ENCODE measurements at regions not wholly inside any gene's neighbourhood (a gene's known extent, or its start where the extent isn't known, plus 50 kb on each side); places are given as distances from the start of the nearest gene placed in this dataset.

DNA sequence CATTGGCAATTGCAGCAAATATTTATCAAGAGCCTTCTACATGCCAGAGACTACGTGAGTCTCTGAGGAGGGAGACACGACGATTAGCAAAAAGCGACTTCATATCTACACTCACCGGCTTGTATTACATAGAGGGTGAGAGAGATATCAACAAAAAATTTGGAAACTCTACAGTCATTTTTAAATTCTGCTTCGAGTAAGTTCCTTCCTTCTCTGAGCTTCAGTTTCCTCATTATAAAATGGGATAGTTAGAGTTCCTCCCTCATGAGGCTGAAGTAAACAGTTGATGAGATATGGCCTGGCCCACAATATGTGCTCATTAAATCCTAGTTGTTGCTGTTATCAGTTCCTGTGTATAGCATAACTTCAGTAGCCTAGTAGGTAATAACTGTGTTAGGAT is 64.1 kb upstream of the SIRPA start:
- TF ChIP-seq, protein P1, sequence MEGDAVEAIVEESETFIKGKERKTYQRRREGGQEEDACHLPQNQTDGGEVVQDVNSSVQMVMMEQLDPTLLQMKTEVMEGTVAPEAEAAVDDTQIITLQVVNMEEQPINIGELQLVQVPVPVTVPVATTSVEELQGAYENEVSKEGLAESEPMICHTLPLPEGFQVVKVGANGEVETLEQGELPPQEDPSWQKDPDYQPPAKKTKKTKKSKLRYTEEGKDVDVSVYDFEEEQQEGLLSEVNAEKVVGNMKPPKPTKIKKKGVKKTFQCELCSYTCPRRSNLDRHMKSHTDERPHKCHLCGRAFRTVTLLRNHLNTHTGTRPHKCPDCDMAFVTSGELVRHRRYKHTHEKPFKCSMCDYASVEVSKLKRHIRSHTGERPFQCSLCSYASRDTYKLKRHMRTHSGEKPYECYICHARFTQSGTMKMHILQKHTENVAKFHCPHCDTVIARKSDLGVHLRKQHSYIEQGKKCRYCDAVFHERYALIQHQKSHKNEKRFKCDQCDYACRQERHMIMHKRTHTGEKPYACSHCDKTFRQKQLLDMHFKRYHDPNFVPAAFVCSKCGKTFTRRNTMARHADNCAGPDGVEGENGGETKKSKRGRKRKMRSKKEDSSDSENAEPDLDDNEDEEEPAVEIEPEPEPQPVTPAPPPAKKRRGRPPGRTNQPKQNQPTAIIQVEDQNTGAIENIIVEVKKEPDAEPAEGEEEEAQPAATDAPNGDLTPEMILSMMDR (IDR thresholded peaks at IDR 0.05; ENCODE audit: insufficient read depth, low read length, poor library complexity, severe bottlenecking): no peak
- no peak for TF ChIP-seq EZH2phosphoT487 (conservative IDR thresholded peaks at IDR 0.05; ENCODE audit: low read length)
